AG10803 (cell line): ENCODE measurements at regions not wholly inside any gene's neighbourhood (a gene's known extent, or its start where the extent isn't known, plus 50 kb on each side); places are given as distances from the start of the nearest gene placed in this dataset.

Source experiments
- DNase-seq: peaks from one replicate; pipeline ENCODE4 v3.0.0; 2010; ENCODE audit warnings: low read depth
- H3K4me3 ChIP-seq: 2 replicates; pipeline ENCODE4 v1.5.1; 2011; ENCODE audit warnings: mild to moderate bottlenecking, low read length, control low read depth
- CTCF ChIP-seq: conservative IDR thresholded peaks from 2 replicates; pipeline ENCODE4 v1.5.1; 2011; ENCODE audit warnings: mild to moderate bottlenecking, low read length, control low read depth, inconsistent platforms

- H3K4me3 ChIP-seq: no peak overlapping the region
- no peak for TF ChIP-seq CTCF
- DNase-seq: no peak
Observed at GRCh38 chr13:53121131-53121773, 92.6 kb downstream of the OLFM4 start.

GRCh38 chr13:53121919-53122318, 93.3 kb downstream of the OLFM4 start:
- TF ChIP-seq CTCF: no peak
- H3K4me3 ChIP-seq: no peak overlapping the region
- no peak for DNase-seq

GRCh38 chr13:53123536-53123935, 94.9 kb downstream of the OLFM4 start:
- no peak for DNase-seq
- TF ChIP-seq CTCF: no peak
- H3K4me3 ChIP-seq: no peak overlapping the region

- H3K4me3 ChIP-seq: no peak overlapping the region
- no peak for TF ChIP-seq CTCF
- DNase-seq: no peak
Observed at GRCh38 chr13:53124623-53125022, 96.0 kb downstream of the OLFM4 start.

GRCh38 chr13:53126841-53127245, 98.2 kb downstream of the OLFM4 start:
- DNase-seq: peak; percentile 64
- TF ChIP-seq CTCF: no peak
- H3K4me3 ChIP-seq: no peak overlapping the region

GRCh38 chr13:53127373-53127772, 98.8 kb downstream of the OLFM4 start:
- H3K4me3 ChIP-seq: no peak overlapping the region
- TF ChIP-seq CTCF: no peak
- no peak for DNase-seq

GRCh38 chr13:53129864-53130393, 101.3 kb downstream of the OLFM4 start:
- TF ChIP-seq CTCF: no peak
- DNase-seq: no peak

More at GRCh38 chr13:53129864-53130393, 101.3 kb downstream of the OLFM4 start:
- no peak overlapping the region for H3K4me3 ChIP-seq
